Activated CD4-positive, alpha-beta memory T cell treated with anti-CD3 and anti-CD28 coated beads for 36 hours (primary cell): ENCODE measurements at regions not wholly inside any gene's neighbourhood (a gene's known extent, or its start where the extent isn't known, plus 50 kb on each side); places are given as distances from the start of the nearest gene placed in this dataset.
"Not testable (repeated sequence)": the region's sequence is repeated elsewhere in the genome, so short reads cannot be mapped to it uniquely, and the experiment has no call there.

ENCODE experiments used
- CTCF ChIA-PET: fragments of 350-600 bp; sonication (Branson Sonifier 250); formaldehyde crosslinking; loops from one replicate; lab custom pipeline; 2021; ENCODE audit warnings: antibody characterized with exemption, inconsistent platforms; lab: Charles Lee
- POLR2A ChIA-PET: fragments of 350-600 bp; sonication (Branson Sonifier 250); formaldehyde crosslinking; loops from one replicate; lab custom pipeline; 2021; ENCODE audit warnings: antibody characterized with exemption; lab: Charles Lee
- DNase-seq: peaks from one replicate; pipeline ENCODE4 v3.0.0-alpha.2; 2020
- H3K27ac Mint-ChIP-seq: one replicate; pipeline ENCODE4 v1.8.0; 2021; ENCODE audit warnings: mixed read lengths
- H3K27me3 Mint-ChIP-seq: one replicate; pipeline ENCODE4 v1.8.0; 2021; ENCODE audit warnings: mixed read lengths
- H3K36me3 Mint-ChIP-seq: one replicate; pipeline ENCODE4 v1.8.0; 2021; ENCODE audit warnings: mixed read lengths
- H3K4me1 Mint-ChIP-seq: one replicate; pipeline ENCODE4 v1.8.0; 2021; ENCODE audit warnings: low read depth, mixed read lengths
- H3K4me3 Mint-ChIP-seq: one replicate; pipeline ENCODE4 v1.8.0; 2021; ENCODE audit warnings: mild to moderate bottlenecking, mixed read lengths
- H3K9me3 Mint-ChIP-seq: one replicate; pipeline ENCODE4 v1.8.0; 2021; ENCODE audit warnings: mixed read lengths
- intact Hi-C: fragments of 100-400 bp; cut with micrococcal nuclease; formaldehyde crosslinking; loops from one replicate; pipeline ENCODE4 v1.15.1; 2023

DNA sequence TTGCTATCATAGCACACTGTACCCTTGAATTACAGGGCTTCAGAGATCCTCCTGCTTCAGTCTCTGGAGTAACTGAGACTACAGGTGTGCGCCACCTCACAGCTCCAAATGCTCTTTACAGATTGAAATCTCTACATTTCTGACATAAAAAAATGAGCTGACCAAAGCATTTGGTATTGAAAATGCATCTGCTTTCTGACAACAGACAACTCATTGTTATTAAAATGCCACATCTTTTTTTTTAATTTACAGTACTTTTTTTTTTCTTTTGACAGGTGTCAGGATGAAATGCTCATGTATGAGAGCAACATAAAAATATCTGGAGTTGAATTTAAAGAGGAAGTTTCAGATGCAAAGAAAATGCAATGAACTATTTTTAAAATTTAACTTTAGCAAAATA lies 764.5 kb downstream of the TRAM1L1 start:
- no peaks in the 10 kb centered on the region for H3K36me3 Mint-ChIP-seq
- no peak overlapping the region for H3K27ac Mint-ChIP-seq
- CTCF ChIA-PET: no interaction called here
- no peak overlapping the region for H3K4me3 Mint-ChIP-seq
- H3K4me1 Mint-ChIP-seq: no peaks in the 10 kb centered on the region
- H3K27me3 Mint-ChIP-seq: no peaks in the 10 kb centered on the region
- POLR2A ChIA-PET: no interaction called here
- no peak for DNase-seq
- intact Hi-C loops: no loop called here
- H3K9me3 Mint-ChIP-seq: peaks cover 2% of the 10 kb centered on the region

DNA sequence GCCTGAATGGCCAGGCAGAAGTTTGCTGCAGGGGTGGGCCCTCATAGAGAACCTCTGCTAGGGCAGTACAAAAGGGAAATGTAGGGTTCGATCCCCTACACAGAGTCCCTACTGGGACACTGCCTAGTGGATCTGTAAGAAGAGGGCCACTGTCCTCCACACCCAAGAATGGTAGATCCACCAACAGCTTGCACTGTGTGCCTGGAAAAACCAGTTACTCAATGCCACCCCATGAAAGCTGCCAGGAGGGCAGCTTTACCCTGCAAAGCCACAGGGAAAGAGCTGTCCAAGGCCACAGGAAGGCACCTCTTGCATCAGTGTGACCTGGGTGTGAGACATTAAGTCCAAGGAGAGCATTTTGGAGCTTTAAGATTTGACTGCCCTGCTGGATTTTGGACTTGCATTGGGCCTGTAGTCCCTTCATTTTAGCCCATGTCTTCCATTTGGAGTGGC lies 781.6 kb downstream of the TRAM1L1 start:
- ChIA-PET POLR2A (no interaction called here), CTCF (no interaction called here)
- intact Hi-C loops: no loop called here
- Mint-ChIP-seq H3K4me3 (no peak overlapping the region), H3K36me3 (no peaks in the 10 kb centered on the region), H3K4me1 (no peaks in the 10 kb centered on the region), H3K27me3 (no peaks in the 10 kb centered on the region), H3K27ac (no peak overlapping the region), H3K9me3 (peaks cover 10% of the 10 kb centered on the region)
- no peak for DNase-seq

- Mint-ChIP-seq H3K4me3 (no peak overlapping the region), H3K27me3 (no peaks in the 10 kb centered on the region)
- intact Hi-C loops: no loop called here
Observed at GRCh38 chr4:116302990-116303735, 782.2 kb downstream of the TRAM1L1 start.

GRCh38 chr4:116275006-116275405 lies 810.4 kb downstream of the TRAM1L1 start:
- Mint-ChIP-seq H3K27ac (no peak overlapping the region), H3K4me3 (no peak overlapping the region), H3K4me1 (no peaks in the 10 kb centered on the region), H3K9me3 (peaks cover 16% of the 10 kb centered on the region), H3K36me3 (no peaks in the 10 kb centered on the region), H3K27me3 (no peaks in the 10 kb centered on the region)
- CTCF ChIA-PET: no interaction called here
- DNase-seq: no peak
- POLR2A ChIA-PET: no interaction called here
- intact Hi-C loops: no loop called here

More at GRCh38 chr4:116302990-116303735, 782.2 kb downstream of the TRAM1L1 start:
- Mint-ChIP-seq H3K36me3 (no peaks in the 10 kb centered on the region), H3K27ac (no peak overlapping the region), H3K9me3 (peaks cover 10% of the 10 kb centered on the region), H3K4me1 (no peaks in the 10 kb centered on the region)
- DNase-seq: no peak
- POLR2A ChIA-PET: no interaction called here
- CTCF ChIA-PET: no interaction called here

- Mint-ChIP-seq H3K27me3 (no peaks in the 10 kb centered on the region), H3K4me1 (no peaks in the 10 kb centered on the region), H3K4me3 (no peak overlapping the region), H3K9me3 (peaks cover 6% of the 10 kb centered on the region), H3K27ac (no peak overlapping the region), H3K36me3 (no peaks in the 10 kb centered on the region)
- intact Hi-C loops: no loop called here
- POLR2A ChIA-PET: no interaction called here
- CTCF ChIA-PET: no interaction called here
- no peak for DNase-seq
Observed at GRCh38 chr4:116272336-116272735, 813.0 kb downstream of the TRAM1L1 start.

DNA sequence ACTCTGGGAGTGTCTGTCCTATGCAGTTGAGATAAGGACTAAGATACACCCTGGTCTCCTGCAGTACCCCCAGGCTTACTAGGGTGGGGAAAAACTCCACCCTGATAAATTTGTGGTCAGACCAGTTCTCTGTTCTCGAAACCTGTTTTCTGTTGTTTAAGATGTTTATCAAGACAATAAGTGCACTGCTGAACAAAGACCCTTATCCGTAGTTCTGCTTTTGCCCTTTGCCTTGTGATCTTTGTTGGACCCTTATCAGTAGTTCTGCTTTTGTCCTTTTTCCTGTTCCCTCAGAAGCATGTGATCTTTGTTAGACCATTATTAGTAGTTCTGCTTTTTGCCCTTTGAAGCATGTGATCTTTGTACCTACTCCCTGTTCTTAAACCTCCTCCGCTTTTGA lies 824.4 kb downstream of the TRAM1L1 start:
- peaks cover 35% of the 10 kb centered on the region for H3K9me3 Mint-ChIP-seq
- H3K27ac Mint-ChIP-seq, H3K36me3 Mint-ChIP-seq, H3K27me3 Mint-ChIP-seq, DNase-seq, CTCF ChIA-PET, H3K4me1 Mint-ChIP-seq, H3K4me3 Mint-ChIP-seq, intact Hi-C loops, POLR2A ChIA-PET: not testable (repeated sequence)

DNA sequence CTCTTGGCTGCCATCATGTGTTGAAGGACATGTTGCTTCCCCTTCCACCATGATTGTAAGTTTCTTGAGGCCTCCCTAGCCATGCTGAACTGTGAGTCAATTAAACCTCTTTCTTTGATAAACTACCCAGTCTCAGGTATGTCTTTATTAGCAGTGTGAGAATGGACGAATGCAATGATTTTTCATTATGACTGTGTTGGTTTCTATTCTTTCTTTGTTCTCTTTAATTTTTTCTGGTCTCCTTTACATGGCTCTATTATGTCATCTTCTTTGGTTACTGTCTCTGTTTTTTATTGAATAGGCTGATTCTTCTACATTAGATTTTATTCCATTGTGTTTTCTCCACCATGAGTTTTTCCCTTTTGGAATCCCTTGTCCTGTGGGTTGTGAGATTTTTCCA lies 840.6 kb downstream of the TRAM1L1 start:
- ChIA-PET CTCF (no interaction called here), POLR2A (no interaction called here)
- H3K4me1 Mint-ChIP-seq: no peaks in the 10 kb centered on the region
- H3K27me3 Mint-ChIP-seq: no peaks in the 10 kb centered on the region
- no peaks in the 10 kb centered on the region for H3K9me3 Mint-ChIP-seq
- no peaks in the 10 kb centered on the region for H3K36me3 Mint-ChIP-seq
- DNase-seq: no peak
- intact Hi-C loops: no loop called here
- no peak overlapping the region for H3K27ac Mint-ChIP-seq
- H3K4me3 Mint-ChIP-seq: no peak overlapping the region

DNA sequence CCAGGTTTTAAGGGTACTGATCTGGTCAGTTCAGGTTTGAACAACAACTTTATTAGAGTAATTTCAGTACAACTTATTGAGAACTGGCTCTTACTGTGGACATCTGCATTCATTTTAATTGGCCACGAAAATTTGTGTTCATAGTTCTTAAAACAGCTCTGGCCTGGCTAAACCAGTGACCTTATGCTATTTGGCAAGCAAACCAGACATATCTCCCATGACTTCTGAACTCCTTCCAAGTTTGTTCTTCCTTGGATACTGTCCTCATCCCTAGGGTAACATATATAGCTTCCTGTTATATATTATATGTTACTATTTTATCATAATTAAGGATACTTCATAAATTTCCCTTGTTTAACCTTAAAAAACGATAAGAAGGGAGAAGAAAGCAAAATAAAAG lies 841.9 kb downstream of the TRAM1L1 start:
- no peak overlapping the region for H3K27ac Mint-ChIP-seq
- no peaks in the 10 kb centered on the region for H3K4me1 Mint-ChIP-seq
- no peak for DNase-seq
- no peaks in the 10 kb centered on the region for H3K9me3 Mint-ChIP-seq
- ChIA-PET CTCF (no interaction called here), POLR2A (no interaction called here)
- H3K36me3 Mint-ChIP-seq: no peaks in the 10 kb centered on the region
- no peak overlapping the region for H3K4me3 Mint-ChIP-seq
- intact Hi-C loops: no loop called here
- H3K27me3 Mint-ChIP-seq: no peaks in the 10 kb centered on the region

GRCh38 chr4:116233971-116234370 lies 851.4 kb downstream of the TRAM1L1 start:
- intact Hi-C loops: no loop called here
- POLR2A ChIA-PET: no interaction called here
- Mint-ChIP-seq H3K27me3 (no peaks in the 10 kb centered on the region), H3K4me1 (no peaks in the 10 kb centered on the region), H3K27ac (no peak overlapping the region), H3K9me3 (no peaks in the 10 kb centered on the region), H3K4me3 (no peak overlapping the region), H3K36me3 (no peaks in the 10 kb centered on the region)
- no peak for DNase-seq
- CTCF ChIA-PET: no interaction called here

- H3K4me3 Mint-ChIP-seq: not testable (repeated sequence)
Observed at GRCh38 chr4:116231999-116232398, 853.4 kb downstream of the TRAM1L1 start.

GRCh38 chr4:116229420-116229819 lies 856.0 kb downstream of the TRAM1L1 start:
- intact Hi-C loops: no loop called here
- POLR2A ChIA-PET: no interaction called here
- no peak for DNase-seq
- no peaks in the 10 kb centered on the region for H3K36me3 Mint-ChIP-seq
- CTCF ChIA-PET: no interaction called here
- no peaks in the 10 kb centered on the region for H3K9me3 Mint-ChIP-seq
- H3K27me3 Mint-ChIP-seq: no peaks in the 10 kb centered on the region
- H3K27ac Mint-ChIP-seq: no peak overlapping the region
- H3K4me3 Mint-ChIP-seq: no peak overlapping the region
- no peaks in the 10 kb centered on the region for H3K4me1 Mint-ChIP-seq

More at GRCh38 chr4:116231999-116232398, 853.4 kb downstream of the TRAM1L1 start:
- CTCF ChIA-PET, intact Hi-C loops, H3K9me3 Mint-ChIP-seq, POLR2A ChIA-PET, DNase-seq, H3K36me3 Mint-ChIP-seq, H3K27ac Mint-ChIP-seq, H3K27me3 Mint-ChIP-seq, H3K4me1 Mint-ChIP-seq: not testable (repeated sequence)

GRCh38 chr4:116223040-116223732 lies 862.2 kb downstream of the TRAM1L1 start:
- no peaks in the 10 kb centered on the region for H3K27me3 Mint-ChIP-seq
- no peak overlapping the region for H3K4me3 Mint-ChIP-seq
- H3K9me3 Mint-ChIP-seq: peaks cover 4% of the 10 kb centered on the region
- ChIA-PET CTCF (no interaction called here), POLR2A (no interaction called here)
- H3K27ac Mint-ChIP-seq: no peak overlapping the region
- intact Hi-C loops: no loop called here
- no peaks in the 10 kb centered on the region for H3K4me1 Mint-ChIP-seq
- H3K36me3 Mint-ChIP-seq: no peaks in the 10 kb centered on the region
- no peak for DNase-seq

- no peaks in the 10 kb centered on the region for H3K4me1 Mint-ChIP-seq
- intact Hi-C loops: no loop called here
- no peak overlapping the region for H3K27ac Mint-ChIP-seq
- no peaks in the 10 kb centered on the region for H3K27me3 Mint-ChIP-seq
- H3K9me3 Mint-ChIP-seq: peaks cover 3% of the 10 kb centered on the region
- H3K36me3 Mint-ChIP-seq: no peaks in the 10 kb centered on the region
- no peak for DNase-seq
- CTCF ChIA-PET: no interaction called here
- no peak overlapping the region for H3K4me3 Mint-ChIP-seq
- POLR2A ChIA-PET: no interaction called here
Observed at GRCh38 chr4:116217781-116218180, 867.6 kb downstream of the TRAM1L1 start.
